ENCODE measurements at regions not wholly inside any gene's neighbourhood (a gene's known extent, or its start where the extent isn't known, plus 50 kb on each side); places are given as distances from the start of the nearest gene placed in this dataset.

DNA sequence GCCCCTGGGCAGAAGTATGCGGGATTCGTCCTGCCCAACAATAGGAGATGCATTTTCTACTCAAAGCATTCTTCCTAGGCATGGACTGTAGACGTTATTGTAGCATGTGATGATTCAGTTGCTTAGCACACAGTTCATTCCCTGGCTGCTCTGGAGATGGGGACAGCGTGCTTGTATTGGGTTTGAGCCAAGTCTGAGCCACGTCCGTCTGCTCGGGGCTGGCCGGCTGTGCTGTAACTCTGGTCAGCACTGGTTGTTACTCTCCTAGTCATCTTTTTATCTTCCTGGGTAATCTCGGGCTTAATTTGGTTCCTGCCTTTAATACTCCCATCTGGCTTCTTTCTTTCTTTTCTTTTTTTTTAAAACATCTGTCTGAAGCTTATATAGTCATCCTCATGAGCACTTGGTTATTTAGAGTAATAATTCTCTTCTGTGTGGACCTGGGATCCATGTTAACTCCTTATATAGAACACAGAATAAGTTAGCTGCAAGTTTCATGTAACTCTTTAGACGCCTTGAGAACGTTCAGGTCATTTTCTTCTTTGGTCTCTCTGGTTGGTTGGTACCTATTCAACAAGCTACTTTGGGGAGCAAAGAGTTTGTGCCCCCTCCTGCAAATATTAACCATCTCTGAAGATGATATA is 118.8 kb upstream of the RPS23 start:
- Histone ChIP-seq H3K14ac (ENCODE audit: insufficient read length) (no peak overlapping the region), H4K91ac (replicated peaks; ENCODE audit: insufficient read length, low read length) (no peak overlapping the region), H4K8ac (ENCODE audit: extremely low read depth, insufficient read depth, low read length) (no peak overlapping the region), H2BK5ac (ENCODE audit: low read depth, low read length) (no peak overlapping the region), H2BK20ac (ENCODE audit: low read length) (no peak overlapping the region), H2BK120ac (replicated peaks; ENCODE audit: low read depth, low read length) (no peak overlapping the region), H2BK12ac (ENCODE audit: low read depth, low read length) (no peak overlapping the region), H3K4me2 (ENCODE audit: insufficient read depth in 1 of 2, low read depth in 2 of 2, low read length in 2 of 2) (no peak overlapping the region), H2AK5ac (ENCODE audit: low read depth, low read length) (no peak overlapping the region), H4K5ac (ENCODE audit: insufficient read length, low read depth, low read length) (no peak overlapping the region), H4K20me1 (replicated peaks in 1 of 2; ENCODE audit: control insufficient read depth in 1 of 2, insufficient read depth in 2 of 2, low read length in 2 of 2) (no peaks in the 10 kb centered on the region), H3K23ac (ENCODE audit: insufficient read length) (no peak overlapping the region), H3K23me2 (ENCODE audit: low read depth, low read length) (no peaks in the 10 kb centered on the region), H3K18ac (ENCODE audit: extremely low read depth, low read length) (no peak overlapping the region), H2AFZ (ENCODE audit: low read length) (no peak overlapping the region), H3K4me3 (ENCODE audit: extremely low read depth in 1 of 4, insufficient read depth in 2 of 4, low read depth in 3 of 4, low read length in 4 of 4) (no peak overlapping the region), H3K79me1 (ENCODE audit: low read depth, low read length) (no peaks in the 10 kb centered on the region), H3K36me3 (ENCODE audit: control insufficient read depth in 2 of 4, insufficient read depth in 4 of 4, low read length in 3 of 4) (no peaks in the 10 kb centered on the region), H3K9me3 (ENCODE audit: insufficient read depth in 2 of 2, low read depth in 1 of 2, low read length in 1 of 2) (no peaks in the 10 kb centered on the region), H3K4me1 (replicated peaks in 1 of 4; ENCODE audit: control insufficient read depth in 3 of 4, insufficient read depth in 4 of 4, low read length in 3 of 4) (no peaks in the 10 kb centered on the region), H2BK15ac (ENCODE audit: low read length) (no peak overlapping the region), H3K79me2 (ENCODE audit: control insufficient read depth in 1 of 2, insufficient read depth in 2 of 2, low read length in 2 of 2) (no peaks in the 10 kb centered on the region), H3K27ac (ENCODE audit: low read depth, low read length) (no peak overlapping the region), H3K56ac (replicated peaks; ENCODE audit: insufficient read length, low read depth, low read length) (no peak overlapping the region), H3K9ac (replicated peaks in 1 of 4; ENCODE audit: extremely low read depth in 1 of 4, low read depth in 3 of 4, low read length in 3 of 4) (no peak overlapping the region), H3K27me3 (replicated peaks in 1 of 4; ENCODE audit: control insufficient read depth in 3 of 4, extremely low read depth in 1 of 4, insufficient read depth in 3 of 4, low read length in 3 of 4) (no peaks in the 10 kb centered on the region), H3K4ac (replicated peaks; ENCODE audit: insufficient read length, low read depth, low read length) (no peak overlapping the region)
- ChIA-PET CTCF (ENCODE audit: partially characterized antibody) (interaction anchor here (1.9 kb wide), 1 partner anchor 196 kb away, joined by 3 read pairs; no protein-coding TSS in a partner anchor), POLR2A (ENCODE audit: partially characterized antibody) (no interaction called here)
- FAIRE-seq (no peak), DNase-seq (ENCODE audit: low read depth in 1 of 2, low spot score in 2 of 2) (no peak)
- WGBS, 2 experiments (ENCODE audit: extremely low coverage in 1 of 2, insufficient coverage in 1 of 2, insufficient read length in 1 of 2, insufficient replicate concordance in 2 of 2, low coverage in 1 of 2, low lambda C conversion rate in 2 of 2, missing lambda C conversion rate in 1 of 2), result 78% methylated on average over 11 of the region's 11 CpGs; no CpG with 5 or more reads in 1 of the 2 experiments
- TF ChIP-seq RAD21 (IDR thresholded peaks at IDR 0.05 in 1 of 2, conservative IDR thresholded peaks at IDR 0.05 in 1 of 2; ENCODE audit: low read depth in 2 of 2, low read length in 2 of 2) (no peak), ASH2L (IDR thresholded peaks at IDR 0.05; ENCODE audit: low read length) (no peak), RBBP5 (IDR thresholded peaks at IDR 0.05; ENCODE audit: borderline replicate concordance, low read depth, low read length) (no peak), TBP (IDR thresholded peaks at IDR 0.05; ENCODE audit: low read depth, low read length) (no peak), TAF1 (IDR thresholded peaks at IDR 0.05; ENCODE audit: low read depth, low read length) (no peak), JUN (IDR thresholded peaks at IDR 0.05; ENCODE audit: low read depth, low read length) (no peak), KDM5A (IDR thresholded peaks at IDR 0.05; ENCODE audit: low read length) (no peak), KDM4A (IDR thresholded peaks at IDR 0.05; ENCODE audit: low read depth, low read length, severe bottlenecking) (no peak), CHD2 (IDR thresholded peaks at IDR 0.05; ENCODE audit: low read length) (no peak), ZNF274 (IDR thresholded peaks at IDR 0.05; ENCODE audit: borderline replicate concordance, extremely low read depth, low read length) (no peak)
- TF ChIP-seq, protein P1, sequence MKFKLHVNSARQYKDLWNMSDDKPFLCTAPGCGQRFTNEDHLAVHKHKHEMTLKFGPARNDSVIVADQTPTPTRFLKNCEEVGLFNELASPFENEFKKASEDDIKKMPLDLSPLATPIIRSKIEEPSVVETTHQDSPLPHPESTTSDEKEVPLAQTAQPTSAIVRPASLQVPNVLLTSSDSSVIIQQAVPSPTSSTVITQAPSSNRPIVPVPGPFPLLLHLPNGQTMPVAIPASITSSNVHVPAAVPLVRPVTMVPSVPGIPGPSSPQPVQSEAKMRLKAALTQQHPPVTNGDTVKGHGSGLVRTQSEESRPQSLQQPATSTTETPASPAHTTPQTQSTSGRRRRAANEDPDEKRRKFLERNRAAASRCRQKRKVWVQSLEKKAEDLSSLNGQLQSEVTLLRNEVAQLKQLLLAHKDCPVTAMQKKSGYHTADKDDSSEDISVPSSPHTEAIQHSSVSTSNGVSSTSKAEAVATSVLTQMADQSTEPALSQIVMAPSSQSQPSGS (IDR thresholded peaks at IDR 0.05; ENCODE audit: low read length), result no peak
- TF ChIP-seq, protein P2, sequence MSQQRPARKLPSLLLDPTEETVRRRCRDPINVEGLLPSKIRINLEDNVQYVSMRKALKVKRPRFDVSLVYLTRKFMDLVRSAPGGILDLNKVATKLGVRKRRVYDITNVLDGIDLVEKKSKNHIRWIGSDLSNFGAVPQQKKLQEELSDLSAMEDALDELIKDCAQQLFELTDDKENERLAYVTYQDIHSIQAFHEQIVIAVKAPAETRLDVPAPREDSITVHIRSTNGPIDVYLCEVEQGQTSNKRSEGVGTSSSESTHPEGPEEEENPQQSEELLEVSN (IDR thresholded peaks at IDR 0.05), result no peak

Measured in H1 (cell line).